HG03039 (cell line): ENCODE measurements at regions not wholly inside any gene's neighbourhood (a gene's known extent, or its start where the extent isn't known, plus 50 kb on each side); places are given as distances from the start of the nearest gene placed in this dataset.

Source experiments
- ATAC-seq: cut with Tn5 transposase; IDR thresholded peaks from one replicate; pipeline ENCODE4 v1.9.1; 2021; ENCODE audit warnings: mild to moderate bottlenecking, moderate library complexity; ENCODE audit not compliant: unreplicated experiment

DNA sequence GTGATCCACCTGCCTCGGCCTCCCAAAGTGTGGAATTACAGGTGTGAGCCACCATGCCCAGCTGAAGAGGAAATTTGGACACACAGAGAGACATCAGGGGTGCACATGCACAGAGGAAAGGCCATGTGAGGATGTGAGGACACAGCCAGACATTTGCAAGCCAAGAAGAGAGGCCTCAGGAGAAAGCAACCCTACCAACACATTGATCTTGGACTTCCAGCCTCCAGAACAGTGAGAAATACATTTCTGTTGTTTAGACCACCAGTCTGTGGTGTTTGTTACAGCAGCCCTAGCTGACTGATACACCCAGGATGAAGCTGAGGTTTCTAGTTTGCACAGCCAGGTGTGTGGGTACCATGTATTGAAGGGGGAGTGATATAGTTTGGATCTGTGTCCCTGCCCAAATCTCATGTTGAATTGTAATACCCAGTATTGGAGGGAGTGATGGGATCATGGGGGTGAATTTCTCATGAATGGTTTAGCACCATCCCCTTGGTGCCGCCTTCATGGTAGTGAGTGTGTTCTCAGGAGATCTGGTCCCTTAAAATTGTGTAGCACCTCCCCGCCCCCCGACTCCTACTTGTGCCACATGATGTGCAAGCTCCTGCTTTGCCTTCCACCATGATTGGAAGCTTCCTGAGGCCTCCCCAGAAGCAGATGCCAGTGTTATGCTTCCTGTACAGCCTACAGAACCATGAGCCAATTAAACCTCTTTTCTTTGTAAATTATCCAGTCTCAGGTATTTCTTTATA lies 64.7 kb upstream of the DUSP5 start:
- no peak for ATAC-seq

DNA sequence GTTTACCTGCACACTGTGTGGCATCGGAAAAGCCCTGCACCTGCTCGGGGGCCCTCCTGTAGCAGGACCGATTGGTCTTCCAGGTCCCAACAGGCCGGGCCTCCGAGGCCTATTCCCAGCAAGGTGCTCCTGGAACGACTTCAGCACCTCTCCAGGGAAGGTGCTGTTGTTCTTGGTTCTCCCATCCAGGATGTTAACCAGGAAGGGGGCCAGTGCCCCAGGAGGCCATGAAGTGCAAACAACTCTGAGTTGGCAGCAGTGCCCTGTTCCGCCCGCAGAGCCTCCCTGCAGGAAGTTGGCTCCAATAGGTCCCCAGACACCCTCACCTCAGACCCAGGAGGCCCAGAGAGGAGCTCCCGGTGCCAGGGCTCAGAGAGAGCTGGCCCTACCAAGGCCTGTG lies 64.0 kb upstream of the DUSP5 start:
- ATAC-seq, result no peak

DNA sequence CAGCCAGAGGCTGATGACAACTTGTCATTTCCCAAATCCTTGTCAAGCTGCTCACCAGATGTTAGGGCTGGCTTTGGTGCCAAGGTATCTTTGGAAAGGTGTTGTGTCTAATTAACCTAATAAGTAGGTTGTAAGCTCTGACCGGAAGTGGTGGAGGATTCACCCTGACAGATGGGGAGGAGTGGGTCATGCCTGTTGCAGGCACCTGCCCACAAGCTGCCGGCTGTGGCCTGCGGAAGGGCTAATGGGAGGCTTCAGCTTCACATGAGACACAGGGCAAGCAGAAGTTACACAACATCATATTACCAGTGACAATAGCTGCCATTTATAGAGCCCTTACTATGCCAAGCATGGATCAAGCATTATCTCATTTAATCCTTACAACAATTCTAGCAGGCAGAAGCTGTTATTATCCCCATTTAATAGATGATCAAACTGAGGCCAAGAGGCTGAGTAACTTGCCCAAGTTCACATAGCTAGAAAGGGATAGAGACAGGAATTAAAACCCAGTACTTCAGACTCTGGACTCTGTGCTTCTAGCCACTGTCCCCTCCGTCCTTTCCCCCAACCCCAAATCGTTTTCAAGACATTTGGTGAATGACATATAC lies 63.1 kb upstream of the DUSP5 start:
- ATAC-seq, result no peak

DNA sequence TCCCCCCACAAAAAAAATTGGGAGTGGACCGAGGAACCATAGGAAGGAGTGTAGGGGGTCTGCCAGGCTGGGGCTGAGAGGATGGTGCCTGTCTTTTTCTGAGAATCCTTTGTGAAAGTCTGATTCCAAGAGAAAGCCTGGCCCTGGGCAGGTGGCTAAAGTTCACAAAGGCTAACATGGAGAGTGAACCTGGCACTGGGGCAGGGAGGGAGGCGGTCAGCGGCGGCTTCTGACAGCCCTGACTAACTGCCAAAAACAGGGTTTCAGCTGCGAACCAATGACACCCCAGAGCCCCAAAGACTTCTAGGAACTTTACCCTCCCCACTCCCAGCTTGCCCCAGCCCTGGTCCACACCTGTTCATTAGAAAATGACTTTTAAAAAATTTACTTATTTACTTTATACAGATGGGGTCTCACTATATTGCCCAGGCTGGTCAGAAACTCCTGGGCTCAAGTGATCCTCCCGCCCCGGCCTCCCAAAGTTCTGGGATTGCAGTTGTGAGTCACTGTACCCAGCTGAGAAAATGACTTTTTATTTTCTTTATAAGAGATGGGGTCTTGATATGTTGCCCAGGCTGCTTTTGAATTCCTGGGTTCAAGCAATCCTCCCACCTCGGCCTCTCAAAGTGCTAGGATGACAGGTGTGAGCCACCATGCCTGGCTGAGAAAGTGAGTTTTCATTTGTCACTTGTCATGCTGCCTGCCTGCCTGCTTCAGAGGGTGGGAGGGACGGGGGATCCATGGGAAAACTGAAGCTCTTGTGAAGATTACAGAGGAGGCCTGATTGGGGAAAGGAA lies 61.0 kb upstream of the DUSP5 start:
- ATAC-seq, result no peak

DNA sequence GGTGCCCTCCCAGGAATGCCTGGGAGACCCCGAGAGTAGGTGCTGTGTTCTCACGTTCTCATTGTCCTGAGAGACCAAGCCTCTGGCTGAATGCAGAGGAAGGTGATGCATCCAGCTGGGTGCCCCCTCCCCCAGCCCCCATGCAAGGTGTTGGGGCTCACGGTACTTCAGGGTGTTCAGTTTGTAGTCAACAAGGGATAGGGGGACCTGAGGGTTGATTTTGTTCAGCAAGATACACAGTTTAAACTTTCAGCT lies 60.4 kb upstream of the DUSP5 start:
- ATAC-seq, result no peak

DNA sequence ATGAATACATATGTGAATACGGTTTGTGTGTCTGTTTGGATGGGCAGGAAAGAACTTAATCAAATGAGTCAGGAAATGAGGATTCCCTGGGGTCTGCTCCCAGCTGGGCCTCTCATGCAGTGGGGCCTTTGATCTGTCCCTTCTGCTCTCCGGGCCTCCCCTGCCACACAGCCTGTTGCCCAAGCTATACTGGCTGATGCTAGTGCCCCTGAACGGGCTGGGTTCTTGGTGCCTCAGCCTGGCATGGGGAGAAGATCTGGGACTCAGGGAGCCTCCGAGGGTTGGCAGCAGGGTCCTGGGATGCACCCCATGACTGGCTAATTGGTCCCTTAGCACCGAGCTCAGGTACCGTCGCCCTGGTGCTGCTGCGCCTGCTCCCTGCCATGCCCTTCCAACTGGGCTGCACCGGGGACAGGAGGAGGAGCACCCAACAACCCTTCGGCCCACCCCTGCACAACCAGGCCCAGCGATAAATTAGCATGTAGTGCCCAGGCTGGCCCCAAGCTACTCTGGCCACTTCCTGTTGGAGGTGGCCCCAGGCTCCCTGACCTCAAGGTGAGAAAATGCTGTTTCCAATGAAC lies 59.9 kb upstream of the DUSP5 start:
- ATAC-seq, result no peak

DNA sequence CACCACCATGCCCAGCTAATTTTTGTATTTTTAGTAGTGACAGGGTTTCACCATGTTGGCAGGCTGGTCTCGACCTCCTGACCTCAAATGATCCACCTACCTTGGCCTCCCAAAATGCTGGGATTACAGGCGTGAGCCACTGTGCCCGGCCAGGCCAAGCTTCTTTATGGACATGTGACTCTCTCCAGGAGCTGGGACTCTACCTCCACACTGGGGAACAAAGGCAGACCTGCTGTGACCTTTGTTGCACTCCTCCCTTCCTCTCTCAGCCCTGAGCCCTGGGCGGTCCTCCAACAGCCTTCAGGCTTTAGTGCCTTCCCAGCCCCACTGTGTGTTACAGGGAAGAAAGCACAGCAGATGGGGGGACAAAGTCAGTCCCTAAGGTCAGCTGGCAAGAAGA lies 55.0 kb upstream of the DUSP5 start:
- ATAC-seq, result no peak

DNA sequence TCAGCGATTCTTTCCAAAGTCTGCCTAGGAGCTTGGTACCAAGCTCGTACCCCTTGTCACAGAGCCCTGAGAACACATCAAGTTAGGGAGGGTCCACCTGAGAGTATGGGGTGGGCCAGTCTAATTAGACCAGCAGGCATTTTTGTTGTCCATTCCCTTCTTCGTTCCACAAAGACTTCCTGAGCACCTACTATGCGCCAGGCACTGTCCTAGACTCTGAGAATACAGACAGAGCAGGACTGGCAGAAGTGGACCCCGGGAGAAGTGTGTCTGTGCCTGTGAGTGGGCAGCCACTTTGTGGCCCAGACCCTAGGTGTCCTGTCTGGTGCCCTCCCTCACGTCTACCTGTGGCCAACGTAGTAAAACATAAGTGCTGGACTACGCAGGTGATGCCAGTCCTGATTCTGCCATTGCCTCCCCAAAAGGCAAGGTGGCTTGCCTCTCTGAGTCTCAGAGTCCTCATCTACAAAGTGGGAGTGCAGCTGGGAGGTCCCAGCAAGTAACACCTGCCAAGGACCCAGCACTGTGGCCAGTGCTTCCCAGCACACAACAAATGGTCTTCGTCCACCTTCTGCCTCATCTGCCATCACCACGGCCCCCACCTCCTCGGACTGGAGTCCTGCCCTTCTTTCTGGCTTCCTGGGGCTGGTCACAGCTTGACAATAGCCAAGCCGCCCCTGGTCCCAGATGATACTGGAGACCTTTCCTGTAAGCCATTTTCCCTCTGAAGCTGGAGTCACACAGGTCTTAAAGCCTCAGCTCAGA lies 54.3 kb upstream of the DUSP5 start:
- no peak for ATAC-seq

DNA sequence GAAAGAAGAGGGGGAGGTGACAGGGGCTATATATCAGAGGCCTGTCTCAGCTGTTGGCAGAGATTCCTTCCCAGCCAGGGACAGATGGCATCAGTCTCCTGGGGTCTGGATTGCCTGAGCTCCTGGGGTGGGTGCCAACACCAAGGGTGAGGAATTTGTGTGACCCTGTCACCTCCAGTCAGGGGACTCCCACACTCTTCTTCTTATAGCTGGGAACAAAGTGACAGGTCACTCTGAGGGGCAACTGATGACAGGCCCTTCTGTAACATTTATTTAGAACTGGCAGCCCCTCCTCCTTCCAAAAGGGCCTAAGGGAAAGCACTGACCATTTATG lies 53.7 kb upstream of the DUSP5 start:
- no peak for ATAC-seq

DNA sequence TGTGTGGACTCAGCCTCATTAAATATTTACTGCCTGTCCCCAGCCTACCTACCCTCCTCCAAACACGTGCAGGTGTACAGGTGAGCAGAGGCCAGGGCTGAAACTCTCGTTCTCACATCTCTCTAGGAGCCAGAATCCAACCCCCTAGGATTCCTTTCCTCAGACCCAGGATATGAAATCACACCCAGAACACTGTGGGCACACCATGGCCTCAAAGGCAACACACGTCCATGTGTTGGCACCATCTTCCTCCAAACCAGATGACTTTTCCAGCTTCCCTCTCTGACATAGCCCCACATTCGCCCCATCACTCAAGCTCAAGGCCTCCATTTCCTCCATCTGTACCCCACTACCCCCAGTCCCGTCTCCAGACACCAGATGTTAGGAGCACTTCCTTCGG lies 51.8 kb upstream of the DUSP5 start:
- ATAC-seq, result no peak

DNA sequence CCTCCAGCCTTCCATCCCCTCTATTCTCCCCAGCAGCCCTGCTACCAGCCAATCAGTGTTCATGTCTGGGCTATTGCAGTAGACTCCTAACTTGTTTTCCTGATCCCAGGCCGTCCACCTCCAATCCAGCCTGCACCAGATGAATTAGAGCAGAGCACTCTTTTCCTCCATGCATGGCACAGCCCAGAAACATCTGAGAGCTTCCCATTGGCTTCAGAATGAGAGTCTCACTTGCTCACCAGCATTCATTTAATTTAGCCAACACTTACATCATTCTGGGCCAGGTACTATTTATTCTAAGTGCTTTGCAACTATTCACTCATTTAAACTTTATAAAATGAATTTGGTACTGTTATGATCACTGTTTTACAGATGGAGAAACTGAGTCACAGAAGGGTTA lies 51.4 kb upstream of the DUSP5 start:
- ATAC-seq, result no peak

DNA sequence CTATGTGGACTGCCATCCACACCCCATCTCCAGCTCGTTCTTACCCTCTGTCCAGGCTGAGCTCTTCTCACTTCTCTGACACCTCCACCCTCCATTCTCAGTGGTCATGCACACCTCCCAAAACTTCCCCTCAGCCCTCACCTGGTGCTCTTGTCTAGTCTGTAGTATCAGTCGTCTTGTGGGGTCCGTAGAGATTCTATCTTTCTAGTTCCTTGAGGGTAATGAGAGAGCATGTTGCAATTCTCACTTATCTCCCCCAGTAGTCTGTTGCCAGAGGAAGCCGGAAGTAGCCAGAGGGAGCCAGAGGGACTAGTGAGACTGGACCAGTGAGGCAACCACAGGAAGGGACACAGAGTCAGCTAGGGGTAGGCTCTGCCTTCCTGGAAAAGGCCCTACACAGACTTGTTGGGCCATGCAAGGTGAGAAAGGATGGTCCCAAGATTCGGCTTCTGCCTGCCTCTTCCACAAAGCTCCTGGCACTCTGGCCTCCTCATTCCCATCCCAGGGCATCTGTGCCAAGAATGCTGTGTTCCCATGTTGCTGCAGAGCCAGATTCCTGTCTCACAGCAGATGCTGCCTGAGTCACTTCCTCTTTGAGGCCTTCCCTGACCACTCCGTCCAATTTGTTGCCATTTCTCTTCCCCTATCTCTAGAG lies 50.6 kb upstream of the DUSP5 start:
- ATAC-seq, result no peak

DNA sequence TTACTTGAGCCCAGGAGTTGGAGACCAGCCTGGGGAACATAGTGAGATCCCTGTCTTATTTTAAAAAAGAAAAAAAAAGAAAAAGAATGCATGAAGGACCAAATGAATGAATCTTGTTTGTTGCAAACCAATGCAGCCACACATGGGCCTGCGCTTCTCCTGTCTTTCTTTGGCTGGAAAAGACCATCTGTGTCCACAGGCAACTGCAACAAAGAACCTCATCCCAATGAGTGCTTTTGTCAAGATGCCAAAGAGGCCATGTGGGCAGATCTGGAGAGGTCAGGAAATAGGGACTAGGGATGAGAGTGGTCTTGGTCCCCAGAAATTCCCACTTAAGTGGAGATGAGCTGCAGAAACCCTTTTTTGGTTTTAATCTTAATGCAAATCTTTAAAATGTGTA lies 49.8 kb upstream of the DUSP5 start:
- ATAC-seq, result no peak
